Left ventricle myocardium inferior (tissue), 1 donor: ENCODE measurements at regions not wholly inside any gene's neighbourhood (a gene's known extent, or its start where the extent isn't known, plus 50 kb on each side); places are given as distances from the start of the nearest gene placed in this dataset.

Experiments used
- DNase-seq: peaks from one replicate; pipeline ENCODE4 v3.0.0-alpha.2; 2020
- H3K27ac ChIP-seq: fragments of 200-600 bp; replicated peaks from 2 replicates; pipeline ENCODE4 v1.8.0; 2021
- H3K27me3 ChIP-seq: fragments of 200-600 bp; 2 replicates; pipeline ENCODE4 v1.8.0; 2021; ENCODE audit warnings: low read depth
- H3K36me3 ChIP-seq: fragments of 200-600 bp; 2 replicates; pipeline ENCODE4 v1.8.0; 2021
- H3K4me1 ChIP-seq: fragments of 200-600 bp; 2 replicates; pipeline ENCODE4 v1.8.0; 2021
- H3K4me3 ChIP-seq: fragments of 200-600 bp; 2 replicates; pipeline ENCODE4 v1.8.0; 2021; ENCODE audit warnings: mild to moderate bottlenecking, moderate library complexity
- H3K9me3 ChIP-seq: fragments of 200-600 bp; replicated peaks from 2 replicates; pipeline ENCODE4 v1.8.0; 2021
- intact Hi-C: fragments of 100-400 bp; cut with micrococcal nuclease; formaldehyde crosslinking; loops from one replicate; pipeline ENCODE4 v1.11.0; 2022
- TF ChIP-seq, protein P1 (sequence below): fragments of 200-600 bp; IDR thresholded peaks from 2 replicates; pipeline ENCODE4 v1.8.0; 2021; ENCODE audit warnings: antibody characterized with exemption, mild to moderate bottlenecking, borderline replicate concordance
- donor health status: DM: no; HTN: yes; CAD: no; lungs with severe emphysema.

DNA sequence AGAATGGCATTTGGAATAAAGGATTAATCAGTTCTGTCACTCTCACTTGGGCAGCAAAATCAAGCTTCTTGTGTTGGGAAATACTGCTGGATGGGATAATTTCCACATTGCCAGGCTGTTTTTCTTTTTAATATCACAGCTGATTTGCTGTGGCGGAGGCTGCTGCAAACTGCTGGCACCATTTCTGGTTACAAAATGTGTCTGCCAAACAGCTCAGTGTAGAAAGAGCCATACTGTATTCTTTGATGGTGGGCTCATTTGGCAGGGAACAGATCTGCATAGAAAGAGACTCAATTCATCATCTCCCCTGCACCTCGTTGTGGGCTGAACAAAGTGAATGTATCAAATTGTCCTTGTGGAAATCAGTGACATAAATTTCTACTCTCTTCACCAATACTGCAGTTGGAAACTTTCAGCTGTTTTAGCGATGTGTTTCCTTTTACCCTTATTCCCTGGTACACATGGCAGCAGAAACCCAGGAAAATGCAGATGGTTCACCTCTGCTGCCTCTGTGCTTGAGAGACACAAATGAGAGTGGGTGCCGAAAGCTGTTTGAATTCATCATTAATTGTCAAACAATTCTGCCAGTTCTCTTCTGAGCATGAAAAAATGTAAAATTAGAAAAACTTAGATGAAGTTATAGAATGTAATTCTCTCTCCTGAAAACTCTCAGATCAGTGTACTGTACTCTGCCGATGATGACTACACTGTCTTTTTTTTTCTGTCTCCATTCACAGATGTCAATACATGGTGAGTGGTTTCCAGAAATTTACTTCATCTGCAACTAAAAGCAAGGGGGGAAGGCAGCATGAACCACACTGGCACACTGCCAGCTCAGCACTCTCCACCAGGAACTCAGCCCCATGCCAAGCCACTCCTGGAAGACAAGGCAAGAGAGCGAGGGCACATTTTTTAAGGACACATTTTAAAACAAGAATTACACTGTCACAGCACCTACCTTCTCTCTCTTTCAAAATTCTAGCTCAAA is 75.0 kb downstream of the HMHB1 start:
- Histone ChIP-seq H3K27me3 (no peaks in the 10 kb centered on the region), H3K4me3 (no peak overlapping the region), H3K4me1 (peaks cover 37% of the 10 kb centered on the region), H3K27ac (peak overlapping the region; percentile 46), H3K36me3 (no peaks in the 10 kb centered on the region), H3K9me3 (no peaks in the 10 kb centered on the region)
- intact Hi-C loops: no loop called here
- peak; percentile 46 for DNase-seq
- TF ChIP-seq, protein P1, sequence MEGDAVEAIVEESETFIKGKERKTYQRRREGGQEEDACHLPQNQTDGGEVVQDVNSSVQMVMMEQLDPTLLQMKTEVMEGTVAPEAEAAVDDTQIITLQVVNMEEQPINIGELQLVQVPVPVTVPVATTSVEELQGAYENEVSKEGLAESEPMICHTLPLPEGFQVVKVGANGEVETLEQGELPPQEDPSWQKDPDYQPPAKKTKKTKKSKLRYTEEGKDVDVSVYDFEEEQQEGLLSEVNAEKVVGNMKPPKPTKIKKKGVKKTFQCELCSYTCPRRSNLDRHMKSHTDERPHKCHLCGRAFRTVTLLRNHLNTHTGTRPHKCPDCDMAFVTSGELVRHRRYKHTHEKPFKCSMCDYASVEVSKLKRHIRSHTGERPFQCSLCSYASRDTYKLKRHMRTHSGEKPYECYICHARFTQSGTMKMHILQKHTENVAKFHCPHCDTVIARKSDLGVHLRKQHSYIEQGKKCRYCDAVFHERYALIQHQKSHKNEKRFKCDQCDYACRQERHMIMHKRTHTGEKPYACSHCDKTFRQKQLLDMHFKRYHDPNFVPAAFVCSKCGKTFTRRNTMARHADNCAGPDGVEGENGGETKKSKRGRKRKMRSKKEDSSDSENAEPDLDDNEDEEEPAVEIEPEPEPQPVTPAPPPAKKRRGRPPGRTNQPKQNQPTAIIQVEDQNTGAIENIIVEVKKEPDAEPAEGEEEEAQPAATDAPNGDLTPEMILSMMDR: no peak

DNA sequence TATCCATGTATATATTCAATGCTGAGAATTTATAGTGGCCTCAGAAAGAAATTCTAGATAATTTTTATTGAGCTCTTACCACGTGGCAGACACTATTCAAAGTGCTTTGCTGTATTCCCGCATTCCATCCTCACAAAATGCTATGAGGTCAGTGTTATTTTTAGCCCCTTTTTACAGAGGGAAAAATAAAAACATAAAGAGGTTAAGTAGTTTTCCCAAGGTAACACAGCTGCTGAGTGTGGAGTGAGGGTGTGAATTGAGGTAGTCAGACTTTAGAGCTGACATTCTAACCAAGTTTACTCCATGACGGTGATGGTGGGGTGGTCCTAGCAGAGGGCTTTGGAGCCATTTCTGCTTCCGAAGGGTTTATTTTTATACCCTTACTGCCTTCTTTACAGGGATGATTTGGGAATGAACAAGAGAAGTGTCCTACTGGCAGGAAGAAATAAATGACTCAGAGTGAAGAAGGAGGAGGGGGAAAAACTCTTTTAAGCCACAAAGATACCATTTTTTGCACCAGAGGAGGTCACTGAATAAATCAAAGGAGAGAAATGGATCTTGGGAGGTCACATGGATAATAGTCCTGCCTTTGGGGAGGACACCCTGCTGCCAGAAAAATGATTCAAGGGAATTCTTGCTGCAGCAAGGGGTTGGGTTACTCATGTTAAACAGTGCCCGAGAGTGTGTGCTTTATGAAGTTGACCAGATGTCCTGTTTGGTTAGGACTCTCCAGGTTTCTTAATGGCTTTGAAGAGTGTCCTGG is 76.1 kb downstream of the HMHB1 start:
- H3K9me3 ChIP-seq: no peaks in the 10 kb centered on the region
- peak overlapping the region; percentile 49 for H3K27ac ChIP-seq
- no peak overlapping the region for H3K4me3 ChIP-seq
- TF ChIP-seq, protein P1: no peak
- peaks cover 41% of the 10 kb centered on the region for H3K4me1 ChIP-seq
- H3K27me3 ChIP-seq: no peaks in the 10 kb centered on the region
- intact Hi-C loops: no loop called here
- no peaks in the 10 kb centered on the region for H3K36me3 ChIP-seq
- DNase-seq: no peak

DNA sequence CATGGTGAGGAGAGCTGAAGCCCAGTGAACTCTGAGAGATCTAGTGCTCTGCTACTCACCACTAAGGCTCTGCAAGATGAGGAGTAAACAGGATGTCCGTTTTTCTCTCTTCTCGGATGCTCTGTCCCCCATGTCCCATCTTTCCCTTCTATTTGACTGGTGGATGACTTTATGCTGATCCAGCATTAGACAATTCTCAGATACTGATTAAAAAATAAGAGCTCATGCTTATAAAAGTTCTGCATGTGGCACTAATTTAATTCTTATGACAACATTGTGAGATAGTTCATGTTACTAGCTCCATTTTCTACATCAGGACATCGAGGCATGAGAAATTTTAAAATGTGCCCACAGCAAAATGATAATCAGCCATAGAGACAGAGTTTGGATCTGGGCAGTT is 77.0 kb downstream of the HMHB1 start:
- Histone ChIP-seq H3K36me3 (no peaks in the 10 kb centered on the region), H3K27me3 (no peaks in the 10 kb centered on the region), H3K4me1 (peaks cover 41% of the 10 kb centered on the region), H3K4me3 (no peak overlapping the region), H3K9me3 (no peaks in the 10 kb centered on the region), H3K27ac (peak overlapping the region; percentile 49)
- no peak for DNase-seq
- intact Hi-C loops: no loop called here
- TF ChIP-seq, protein P1: no peak

DNA sequence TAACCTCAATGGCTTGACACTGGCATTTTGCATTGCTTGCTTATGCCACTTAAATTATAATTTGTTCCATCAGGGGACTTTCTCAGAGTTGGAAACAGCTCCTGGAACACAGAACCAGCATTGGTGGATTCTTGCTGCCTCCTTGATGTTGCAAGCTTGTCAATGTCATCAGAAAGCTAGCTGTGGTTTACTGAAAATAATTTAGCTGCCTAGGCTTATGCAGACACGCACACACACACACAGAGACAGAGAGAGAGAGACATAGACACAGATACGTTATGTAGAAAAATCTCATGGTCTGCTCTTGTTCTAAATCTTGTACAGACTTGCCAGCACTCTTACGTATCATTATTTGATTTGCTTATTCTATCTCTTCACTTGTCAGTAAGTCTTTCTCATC is 78.0 kb downstream of the HMHB1 start:
- intact Hi-C loops: no loop called here

DNA sequence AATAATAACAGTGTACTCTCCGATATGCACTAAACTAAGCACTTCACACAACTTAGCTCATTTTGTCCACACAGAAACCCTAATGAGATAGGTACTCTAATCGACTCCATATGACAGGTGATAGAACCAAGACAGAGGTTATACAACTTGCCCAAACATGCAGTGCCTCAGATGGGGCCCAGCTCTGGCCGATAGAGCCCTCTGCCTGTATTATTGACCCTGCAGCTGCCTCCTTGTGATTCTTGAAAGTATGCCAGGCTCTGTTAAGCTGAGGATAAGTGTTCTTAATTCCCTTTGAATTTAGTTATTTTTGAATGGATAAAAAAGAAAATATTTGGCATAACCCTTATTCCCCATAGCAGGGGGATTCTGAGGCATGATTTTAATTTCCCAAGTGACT is 78.5 kb downstream of the HMHB1 start:
- intact Hi-C loops: no loop called here
- TF ChIP-seq, protein P1: no peak
- Histone ChIP-seq H3K4me3 (no peak overlapping the region), H3K9me3 (no peaks in the 10 kb centered on the region), H3K4me1 (peaks cover 41% of the 10 kb centered on the region), H3K27me3 (no peaks in the 10 kb centered on the region), H3K36me3 (no peaks in the 10 kb centered on the region), H3K27ac (no peak overlapping the region)
- DNase-seq: no peak

More for the DNA sequence above, 78.0 kb downstream of the HMHB1 start:
- peaks cover 41% of the 10 kb centered on the region for H3K4me1 ChIP-seq
- no peak overlapping the region for H3K27ac ChIP-seq
- no peaks in the 10 kb centered on the region for H3K9me3 ChIP-seq
- H3K27me3 ChIP-seq: no peaks in the 10 kb centered on the region
- TF ChIP-seq, protein P1: no peak
- H3K4me3 ChIP-seq: no peak overlapping the region
- no peak for DNase-seq
- H3K36me3 ChIP-seq: no peaks in the 10 kb centered on the region
